NCI-H146 (cell line): ENCODE measurements at regions not wholly inside any gene's neighbourhood (a gene's known extent, or its start where the extent isn't known, plus 50 kb on each side); places are given as distances from the start of the nearest gene placed in this dataset.

Source experiments
- DNase-seq: peaks from one replicate; lab custom pipeline; 2025; lab: John Stamatoyannopoulos, UW

DNA sequence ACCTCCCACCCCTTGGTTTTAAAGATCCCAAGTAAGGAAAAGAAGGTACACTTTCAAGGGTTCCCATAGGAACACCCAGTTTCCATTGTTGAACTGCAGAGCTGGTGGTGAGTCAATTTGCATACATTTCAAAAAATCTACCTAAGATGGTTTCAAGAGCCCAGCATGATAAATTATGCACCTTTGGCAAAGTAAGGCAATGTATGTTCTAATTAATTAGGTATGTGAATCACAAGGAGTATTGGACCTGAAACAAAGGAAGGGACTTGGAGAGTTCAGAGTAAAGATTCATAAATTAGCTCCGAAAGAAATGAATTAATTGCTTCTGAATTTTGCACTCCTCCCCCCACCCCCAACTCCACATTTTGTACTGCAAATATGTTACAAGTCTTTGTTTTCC lies 459.7 kb downstream of the LRATD1 start:
- no peak for DNase-seq

DNA sequence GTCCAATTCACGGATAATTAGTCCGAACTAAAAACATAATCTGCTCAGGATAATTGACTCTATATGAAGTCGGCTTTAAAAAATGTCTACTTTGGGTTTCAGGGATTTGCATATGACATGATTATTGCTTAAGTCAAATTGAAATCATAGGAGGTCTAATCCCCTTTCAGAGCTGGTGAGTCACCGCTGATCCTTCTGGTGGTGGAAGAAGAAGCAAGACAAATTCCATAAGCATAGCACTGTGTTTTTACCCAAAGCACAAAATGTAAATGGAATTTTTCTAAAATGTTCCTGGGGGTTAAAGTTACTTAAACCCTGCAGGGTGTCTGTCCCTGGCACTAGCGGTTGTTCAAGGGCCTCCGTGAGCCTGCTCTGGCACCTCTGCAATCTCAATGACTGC lies 460.2 kb downstream of the LRATD1 start:
- DNase-seq: no peak

- DNase-seq: no peak
Measured at GRCh38 chr2:15094161-15094560, 461.6 kb downstream of the LRATD1 start.

DNA sequence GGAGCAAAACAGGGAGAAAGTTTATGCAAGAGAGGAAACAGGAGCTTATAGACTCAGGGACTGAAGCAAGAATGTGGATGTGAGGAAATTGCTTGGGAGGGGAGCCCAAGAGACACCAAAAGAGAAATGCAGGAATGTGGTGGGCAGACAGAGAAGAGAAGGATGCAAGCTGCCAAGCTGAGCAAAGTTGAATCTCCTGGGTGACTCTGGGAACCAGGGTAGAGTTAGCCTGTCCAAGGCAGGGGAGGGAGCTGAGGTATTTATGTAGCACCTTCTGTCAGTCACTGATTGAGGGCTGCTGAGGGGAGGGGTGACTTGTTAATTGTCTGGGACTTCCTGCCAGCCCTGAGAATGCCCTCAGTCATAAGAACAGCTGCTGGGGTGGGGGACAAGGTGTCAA lies 464.3 kb downstream of the NBAS start:
- DNase-seq: peak; percentile 7

DNA sequence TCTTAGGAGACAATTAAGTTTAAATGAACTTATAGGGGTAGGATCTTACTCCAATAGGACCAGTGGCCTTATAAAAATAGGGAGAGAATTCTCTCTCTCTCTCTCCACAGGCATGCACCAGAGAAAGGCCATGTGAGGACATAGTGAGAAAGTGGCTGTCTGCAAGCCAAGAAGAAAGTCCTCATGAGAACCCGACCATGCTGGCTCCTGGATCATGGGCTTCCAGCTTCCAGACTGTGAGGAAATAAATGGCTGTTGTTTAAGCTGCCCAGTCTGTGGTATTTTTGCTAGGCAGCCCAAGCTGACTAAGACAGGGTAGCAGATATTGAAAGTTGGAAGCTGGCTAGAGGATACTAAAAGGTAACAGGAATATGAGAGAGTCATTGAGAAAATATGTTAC lies 454.0 kb downstream of the NBAS start:
- DNase-seq: no peak

DNA sequence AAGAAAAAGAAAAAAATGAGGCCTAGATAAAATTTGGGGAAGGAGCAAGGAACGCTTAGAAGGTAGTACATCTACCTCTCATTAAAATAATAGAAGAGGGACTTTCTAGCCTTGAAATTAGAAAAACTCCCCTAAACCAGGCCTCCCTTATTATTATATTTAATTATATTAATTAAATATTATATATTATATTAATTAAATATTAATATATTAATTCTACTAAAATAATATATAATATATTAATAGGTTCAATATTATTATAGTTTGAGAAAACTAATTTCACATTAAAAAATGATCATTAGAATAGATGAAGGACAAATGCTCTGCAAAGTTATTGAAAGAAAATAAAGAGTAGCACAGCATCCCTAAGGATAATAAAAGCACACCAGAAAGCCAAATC lies 449.4 kb downstream of the NBAS start:
- DNase-seq: no peak

DNA sequence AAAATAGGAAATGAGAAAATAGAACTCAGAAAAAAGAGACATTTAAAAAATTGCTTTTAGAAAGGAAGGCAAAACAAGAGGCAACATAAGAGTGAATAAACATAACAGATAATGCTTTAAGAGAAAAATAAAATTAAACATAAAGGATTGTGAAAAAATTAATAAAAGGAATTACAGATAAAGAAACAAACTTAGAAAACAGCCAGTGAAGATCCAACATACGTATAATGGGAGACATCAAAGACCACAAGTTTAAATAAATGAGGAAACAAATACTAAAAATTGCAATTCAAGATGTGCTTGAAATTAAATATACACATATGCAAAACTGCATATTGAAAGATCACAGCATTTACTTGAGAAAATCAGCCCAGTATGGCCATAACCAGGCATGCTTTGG lies 448.9 kb downstream of the NBAS start:
- DNase-seq: no peak

DNA sequence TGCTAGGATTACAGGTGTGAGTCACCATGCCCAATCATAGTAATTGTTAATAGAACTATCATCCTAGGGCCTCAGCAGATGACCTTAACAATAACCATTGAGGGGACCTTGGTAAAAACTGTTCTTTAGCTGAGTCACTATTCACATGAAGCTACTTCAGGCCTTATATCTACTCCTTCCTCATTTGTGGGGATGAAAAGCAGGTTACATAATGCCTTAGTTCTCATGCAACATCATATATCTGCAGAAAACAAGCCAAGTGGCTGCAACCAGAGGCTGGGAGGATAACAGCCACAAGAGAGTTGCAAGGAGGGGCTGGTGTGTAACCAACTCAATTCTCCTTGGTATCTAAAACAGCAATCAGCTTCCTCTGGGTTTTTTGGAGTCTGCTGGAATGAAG lies 445.4 kb downstream of the NBAS start:
- no peak for DNase-seq

GRCh38 chr2:15116830-15117229 lies 444.3 kb downstream of the NBAS start:
- DNase-seq: no peak
